ENCODE measurements at regions not wholly inside any gene's neighbourhood (a gene's known extent, or its start where the extent isn't known, plus 50 kb on each side); places are given as distances from the start of the nearest gene placed in this dataset.

- no peak overlapping the region for H3K4me3 Mint-ChIP-seq
- Histone ChIP-seq H3K9me3 (ENCODE audit: control extremely low read depth in 1 of 3, control insufficient read depth in 2 of 3, insufficient read depth in 1 of 3, low read length in 2 of 3) (peaks cover 0 to 5% (median 0%) of the 10 kb centered on the region in 3 donors), H4K20me1 (ENCODE audit: control insufficient read depth, insufficient read depth, low read length, poor library complexity, severe bottlenecking) (no peaks in the 10 kb centered on the region), H3K9ac (ENCODE audit: low read length) (no peak overlapping the region), H3K4me3 (ENCODE audit: control extremely low read depth in 1 of 5, extremely low read depth in 1 of 5, insufficient read depth in 1 of 5, low read depth in 2 of 5, low read length in 4 of 5) (no peak overlapping the region), H3K79me2 (ENCODE audit: control insufficient read depth, insufficient read depth, low read length) (no peaks in the 10 kb centered on the region), H3K27ac (ENCODE audit: low read length in 2 of 2) (no peak overlapping the region), H3K4me1 (ENCODE audit: control insufficient read depth in 2 of 2, insufficient read depth in 2 of 2, low read length in 2 of 2) (no peaks in the 10 kb centered on the region), H2AFZ (ENCODE audit: insufficient read depth, low read depth, low read length, poor library complexity, severe bottlenecking) (no peak overlapping the region), H3K4me2 (replicated peaks; ENCODE audit: low read depth, low read length, poor library complexity, severe bottlenecking) (no peak overlapping the region), H3K27me3 (replicated peaks in 1 of 4; ENCODE audit: control extremely low read depth in 1 of 4, control insufficient read depth in 3 of 4, insufficient read depth in 4 of 4, low read length in 3 of 4) (no peaks in the 10 kb centered on the region), H3K36me3 (replicated peaks in 1 of 2; ENCODE audit: control extremely low read depth in 1 of 2, control insufficient read depth in 1 of 2, extremely low read depth in 1 of 2, insufficient read depth in 2 of 2, low read length in 1 of 2) (no peaks in the 10 kb centered on the region)
- CTCF ChIA-PET = no interaction called here
- WGBS (ENCODE audit: insufficient coverage) = no CpG with 5 or more reads among the region's 2 CpGs
- TF ChIP-seq EZH2 (IDR thresholded peaks at IDR 0.05; ENCODE audit: borderline replicate concordance, insufficient read depth, low read depth, low read length, poor library complexity, severe bottlenecking) (no peak), CTCF (IDR thresholded peaks at IDR 0.05) (no peak)
- POLR2A ChIA-PET = no interaction called here
- H3K4me1 Mint-ChIP-seq = no peaks in the 10 kb centered on the region
- DNase-seq = no peak
- no peak for ATAC-seq (ENCODE audit: low read depth)
- no peak overlapping the region for H3K27ac Mint-ChIP-seq
- no peaks in the 10 kb centered on the region for H3K27me3 Mint-ChIP-seq
- intact Hi-C loops (cut with micrococcal nuclease) = no loop called here
- peaks cover 2% of the 10 kb centered on the region for H3K9me3 Mint-ChIP-seq (ENCODE audit: insufficient read depth)
Measured at GRCh38 chr4:160846121-160846520, 1317.7 kb downstream of the FSTL5 start.

GRCh38 chr4:160847228-160847627, 1316.6 kb downstream of the FSTL5 start:
- no peaks in the 10 kb centered on the region for H3K27me3 Mint-ChIP-seq
- Histone ChIP-seq H2AFZ (ENCODE audit: insufficient read depth, low read depth, low read length, poor library complexity, severe bottlenecking) (no peak overlapping the region), H3K79me2 (ENCODE audit: control insufficient read depth, insufficient read depth, low read length) (no peaks in the 10 kb centered on the region), H3K27me3 (replicated peaks in 1 of 4; ENCODE audit: control extremely low read depth in 1 of 4, control insufficient read depth in 3 of 4, insufficient read depth in 4 of 4, low read length in 3 of 4) (no peaks in the 10 kb centered on the region), H3K4me3 (ENCODE audit: control extremely low read depth in 1 of 5, extremely low read depth in 1 of 5, insufficient read depth in 1 of 5, low read depth in 2 of 5, low read length in 4 of 5) (no peak overlapping the region), H3K36me3 (replicated peaks in 1 of 2; ENCODE audit: control extremely low read depth in 1 of 2, control insufficient read depth in 1 of 2, extremely low read depth in 1 of 2, insufficient read depth in 2 of 2, low read length in 1 of 2) (no peaks in the 10 kb centered on the region), H3K4me1 (ENCODE audit: control insufficient read depth in 2 of 2, insufficient read depth in 2 of 2, low read length in 2 of 2) (no peaks in the 10 kb centered on the region), H3K9me3 (ENCODE audit: control extremely low read depth in 1 of 3, control insufficient read depth in 2 of 3, insufficient read depth in 1 of 3, low read length in 2 of 3) (peaks cover 0 to 5% (median 0%) of the 10 kb centered on the region in 3 donors), H3K27ac (ENCODE audit: low read length in 2 of 2) (no peak overlapping the region), H3K9ac (ENCODE audit: low read length) (no peak overlapping the region), H4K20me1 (ENCODE audit: control insufficient read depth, insufficient read depth, low read length, poor library complexity, severe bottlenecking) (no peaks in the 10 kb centered on the region), H3K4me2 (replicated peaks; ENCODE audit: low read depth, low read length, poor library complexity, severe bottlenecking) (no peak overlapping the region)
- WGBS (ENCODE audit: insufficient coverage) = no CpG with 5 or more reads among the region's 1 CpG
- H3K4me1 Mint-ChIP-seq = no peaks in the 10 kb centered on the region
- TF ChIP-seq EZH2 (IDR thresholded peaks at IDR 0.05; ENCODE audit: borderline replicate concordance, insufficient read depth, low read depth, low read length, poor library complexity, severe bottlenecking) = no peak
- ChIA-PET CTCF (no interaction called here), POLR2A (no interaction called here)
- DNase-seq = no peak
- H3K9me3 Mint-ChIP-seq (ENCODE audit: insufficient read depth) = peaks cover 2% of the 10 kb centered on the region
- H3K4me3 Mint-ChIP-seq = no peak overlapping the region
- no peak overlapping the region for H3K27ac Mint-ChIP-seq
- intact Hi-C loops (cut with micrococcal nuclease) = no loop called here
- ATAC-seq (ENCODE audit: low read depth) = no peak

Data from B cell (primary cell).